ENCODE measurements at regions not wholly inside any gene's neighbourhood (a gene's known extent, or its start where the extent isn't known, plus 50 kb on each side); places are given as distances from the start of the nearest gene placed in this dataset.

GRCh38 chr1:61627365-61627764 is 97.6 kb downstream of the TM2D1 start:
- H3K27ac Mint-ChIP-seq = no peak overlapping the region
- DNase-seq (ENCODE audit: low spot score) (no peak), ATAC-seq (no peak)
- H3K4me3 Mint-ChIP-seq = no peak overlapping the region
- no peaks in the 10 kb centered on the region for H3K4me1 Mint-ChIP-seq (ENCODE audit: low read depth in 2 of 2)
- no peaks in the 10 kb centered on the region for H3K36me3 Mint-ChIP-seq
- H3K9me3 Mint-ChIP-seq = no peaks in the 10 kb centered on the region
- peaks cover 13 to 25% of the 10 kb centered on the region in 2 donors for H3K27me3 Mint-ChIP-seq

- no peaks in the 10 kb centered on the region for H3K4me1 Mint-ChIP-seq (ENCODE audit: low read depth in 2 of 2)
- H3K9me3 Mint-ChIP-seq = no peaks in the 10 kb centered on the region
- no peaks in the 10 kb centered on the region for H3K36me3 Mint-ChIP-seq
- DNase-seq (ENCODE audit: low spot score) (no peak), ATAC-seq (no peak)
- H3K4me3 Mint-ChIP-seq = no peak overlapping the region
- no peak overlapping the region for H3K27ac Mint-ChIP-seq
- H3K27me3 Mint-ChIP-seq = peaks cover 13 to 24% of the 10 kb centered on the region in 2 donors
Observed at GRCh38 chr1:61626816-61627215, 98.1 kb downstream of the TM2D1 start.

DNA sequence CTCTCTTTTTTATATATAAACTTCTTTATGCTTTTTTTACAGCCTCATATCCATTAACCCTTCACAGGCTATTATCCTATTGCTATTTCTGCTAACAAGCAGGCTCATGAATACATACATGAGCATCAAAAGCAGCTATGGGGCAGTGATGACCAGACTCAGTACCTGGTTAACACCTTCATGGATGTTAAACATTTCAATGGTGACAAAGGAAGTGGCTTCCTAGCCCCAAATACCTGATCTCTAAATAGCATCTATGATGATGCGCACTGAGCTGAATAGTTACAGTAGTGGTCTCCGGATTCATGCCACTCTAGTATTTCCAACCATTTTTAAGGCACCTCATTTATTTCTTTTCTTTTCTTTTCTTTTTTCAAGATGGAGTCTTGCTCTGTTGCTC is 101.1 kb downstream of the TM2D1 start:
- H3K4me1 Mint-ChIP-seq (ENCODE audit: low read depth in 2 of 2) = no peaks in the 10 kb centered on the region
- no peaks in the 10 kb centered on the region for H3K36me3 Mint-ChIP-seq
- no peak for DNase-seq (ENCODE audit: low spot score)
- H3K27ac Mint-ChIP-seq = no peak overlapping the region
- H3K4me3 Mint-ChIP-seq = no peak overlapping the region
- peaks cover 10 to 17% of the 10 kb centered on the region in 2 donors for H3K27me3 Mint-ChIP-seq
- no peak for ATAC-seq
- H3K9me3 Mint-ChIP-seq = no peaks in the 10 kb centered on the region

- Mint-ChIP-seq H3K36me3 (no peaks in the 10 kb centered on the region), H3K9me3 (no peaks in the 10 kb centered on the region), H3K27ac (no peak overlapping the region), H3K4me1 (ENCODE audit: low read depth in 2 of 2) (no peaks in the 10 kb centered on the region), H3K27me3 (peaks cover 8 to 10% of the 10 kb centered on the region in 2 donors), H3K4me3 (no peak overlapping the region)
- no peak for DNase-seq (ENCODE audit: low spot score)
- no peak for ATAC-seq
Observed at GRCh38 chr1:61620536-61620935, 104.4 kb downstream of the TM2D1 start.

GRCh38 chr1:61618755-61619154 is 106.2 kb downstream of the TM2D1 start:
- no peak for DNase-seq (ENCODE audit: low spot score)
- Mint-ChIP-seq H3K27me3 (peaks cover 8 to 10% of the 10 kb centered on the region in 2 donors), H3K27ac (no peak overlapping the region), H3K4me1 (ENCODE audit: low read depth in 2 of 2) (no peaks in the 10 kb centered on the region), H3K9me3 (no peaks in the 10 kb centered on the region), H3K4me3 (no peak overlapping the region), H3K36me3 (no peaks in the 10 kb centered on the region)
- ATAC-seq = no peak

- no peak for ATAC-seq
- H3K4me1 Mint-ChIP-seq (ENCODE audit: low read depth in 2 of 2) = no peaks in the 10 kb centered on the region
- no peak overlapping the region for H3K27ac Mint-ChIP-seq
- peaks cover 8 to 10% of the 10 kb centered on the region in 2 donors for H3K27me3 Mint-ChIP-seq
- no peak for DNase-seq (ENCODE audit: low spot score)
- H3K9me3 Mint-ChIP-seq = no peaks in the 10 kb centered on the region
- no peaks in the 10 kb centered on the region for H3K36me3 Mint-ChIP-seq
- H3K4me3 Mint-ChIP-seq = no peak overlapping the region
Observed at GRCh38 chr1:61618193-61618592, 106.7 kb downstream of the TM2D1 start.

DNA sequence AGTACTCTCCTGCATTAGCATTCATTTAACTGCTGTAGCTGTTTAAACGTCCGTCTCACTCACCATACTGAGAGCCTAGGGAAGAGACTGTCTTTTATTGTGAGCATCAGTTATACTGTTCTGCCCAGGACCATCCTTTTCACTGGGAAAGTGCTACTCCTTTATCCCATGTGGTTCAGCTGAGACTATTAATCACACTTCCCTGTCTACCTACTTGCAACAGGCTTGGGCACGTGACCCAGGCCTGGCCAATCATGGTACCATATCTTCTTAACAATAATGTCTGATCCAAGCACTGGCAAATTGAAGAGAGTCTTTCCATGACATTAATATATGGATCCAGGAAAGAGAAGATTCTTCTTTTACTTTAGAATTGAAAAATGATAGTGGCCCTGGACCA is 108.1 kb downstream of the TM2D1 start:
- Mint-ChIP-seq H3K9me3 (no peaks in the 10 kb centered on the region), H3K4me3 (no peak overlapping the region), H3K27ac (no peak overlapping the region), H3K36me3 (no peaks in the 10 kb centered on the region), H3K4me1 (ENCODE audit: low read depth in 2 of 2) (no peaks in the 10 kb centered on the region), H3K27me3 (peaks cover 8 to 10% of the 10 kb centered on the region in 2 donors)
- DNase-seq (ENCODE audit: low spot score) (no peak), ATAC-seq (no peak)

DNA sequence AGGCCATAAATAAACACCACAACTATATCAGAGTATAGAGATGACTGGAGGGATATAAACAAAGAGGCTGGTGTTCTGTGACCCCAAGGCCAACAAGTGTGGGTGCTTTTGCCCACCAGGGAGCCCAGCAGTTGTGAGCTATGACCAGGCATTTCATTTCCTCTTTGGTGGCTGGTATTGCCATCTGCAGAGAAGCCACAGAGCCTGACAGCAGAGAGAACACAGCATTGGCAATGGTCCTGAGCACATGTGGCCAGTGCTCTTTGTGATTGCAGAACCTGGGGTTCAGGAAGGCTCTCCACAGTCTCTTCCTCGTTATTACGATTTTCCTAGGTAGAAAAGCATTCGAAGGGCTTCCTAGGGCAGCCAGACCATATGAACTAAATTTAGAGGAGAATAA is 112.3 kb downstream of the TM2D1 start:
- DNase-seq (ENCODE audit: low spot score) = no peak
- H3K27ac Mint-ChIP-seq = no peak overlapping the region
- H3K27me3 Mint-ChIP-seq = peaks cover 6 to 23% of the 10 kb centered on the region in 2 donors
- no peaks in the 10 kb centered on the region for H3K4me1 Mint-ChIP-seq (ENCODE audit: low read depth in 2 of 2)
- H3K4me3 Mint-ChIP-seq = no peak overlapping the region
- no peaks in the 10 kb centered on the region for H3K36me3 Mint-ChIP-seq
- H3K9me3 Mint-ChIP-seq = no peaks in the 10 kb centered on the region
- no peak for ATAC-seq

- Mint-ChIP-seq H3K4me3 (no peak overlapping the region), H3K27ac (no peak overlapping the region), H3K4me1 (ENCODE audit: low read depth in 2 of 2) (no peaks in the 10 kb centered on the region), H3K9me3 (no peaks in the 10 kb centered on the region), H3K27me3 (peaks cover 2 to 30% of the 10 kb centered on the region in 2 donors), H3K36me3 (no peaks in the 10 kb centered on the region)
- ATAC-seq = no peak
- no peak for DNase-seq (ENCODE audit: low spot score)
Observed at GRCh38 chr1:61609040-61609439, 115.9 kb downstream of the TM2D1 start.

GRCh38 chr1:61607448-61607847 is 117.5 kb downstream of the TM2D1 start:
- DNase-seq (ENCODE audit: low spot score) = no peak
- no peak overlapping the region for H3K4me3 Mint-ChIP-seq
- H3K4me1 Mint-ChIP-seq (ENCODE audit: low read depth in 2 of 2) = no peaks in the 10 kb centered on the region
- H3K9me3 Mint-ChIP-seq = no peaks in the 10 kb centered on the region
- H3K27me3 Mint-ChIP-seq = peaks cover 2 to 30% of the 10 kb centered on the region in 2 donors
- H3K27ac Mint-ChIP-seq = no peak overlapping the region
- ATAC-seq = no peak
- no peaks in the 10 kb centered on the region for H3K36me3 Mint-ChIP-seq

- Mint-ChIP-seq H3K27ac (no peak overlapping the region), H3K27me3 (peaks cover 2 to 36% of the 10 kb centered on the region in 2 donors), H3K36me3 (no peaks in the 10 kb centered on the region), H3K9me3 (no peaks in the 10 kb centered on the region), H3K4me3 (no peak overlapping the region), H3K4me1 (ENCODE audit: low read depth in 2 of 2) (no peaks in the 10 kb centered on the region)
- DNase-seq (ENCODE audit: low spot score) (no peak), ATAC-seq (no peak)
Observed at GRCh38 chr1:61606448-61607312, 118.3 kb downstream of the TM2D1 start.

DNA sequence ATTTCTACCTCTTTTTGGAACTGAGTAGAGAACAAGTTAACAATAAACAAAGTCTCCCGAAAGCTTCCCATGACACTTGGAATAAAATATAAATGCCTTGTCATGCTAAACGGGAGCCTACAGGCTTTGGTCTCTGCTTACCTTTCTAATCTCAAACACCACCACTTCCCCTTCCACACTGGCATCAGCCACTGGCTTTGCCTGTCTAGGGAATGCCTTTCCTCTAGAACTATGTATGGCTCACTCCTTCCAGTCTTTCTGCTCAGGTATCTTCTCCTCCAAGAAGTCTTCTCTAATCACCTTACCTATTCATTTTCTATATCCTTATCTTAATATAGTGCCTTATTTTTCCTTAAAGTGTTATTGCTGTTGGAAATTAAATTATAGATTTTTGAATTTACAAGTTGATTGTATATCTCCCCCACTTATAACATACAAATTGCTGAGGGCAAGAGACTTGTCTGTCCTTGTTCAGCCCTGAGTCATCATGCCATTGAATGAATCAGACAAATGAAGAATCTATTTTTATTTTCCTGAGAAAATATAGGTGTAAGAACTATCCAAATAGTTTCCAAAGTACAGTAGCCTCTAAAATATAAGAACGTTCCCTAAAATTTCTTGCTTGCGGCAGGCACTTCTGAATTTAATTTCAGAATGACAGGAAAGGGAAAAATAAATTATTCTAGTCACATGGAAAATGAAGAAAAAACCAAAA is 119.2 kb downstream of the TM2D1 start:
- DNase-seq (ENCODE audit: low spot score) = no peak
- Mint-ChIP-seq H3K9me3 (no peaks in the 10 kb centered on the region), H3K36me3 (no peaks in the 10 kb centered on the region), H3K27me3 (peaks cover 2 to 35% of the 10 kb centered on the region in 2 donors), H3K4me1 (ENCODE audit: low read depth in 2 of 2) (no peaks in the 10 kb centered on the region), H3K27ac (no peak overlapping the region), H3K4me3 (no peak overlapping the region)
- no peak for ATAC-seq

DNA sequence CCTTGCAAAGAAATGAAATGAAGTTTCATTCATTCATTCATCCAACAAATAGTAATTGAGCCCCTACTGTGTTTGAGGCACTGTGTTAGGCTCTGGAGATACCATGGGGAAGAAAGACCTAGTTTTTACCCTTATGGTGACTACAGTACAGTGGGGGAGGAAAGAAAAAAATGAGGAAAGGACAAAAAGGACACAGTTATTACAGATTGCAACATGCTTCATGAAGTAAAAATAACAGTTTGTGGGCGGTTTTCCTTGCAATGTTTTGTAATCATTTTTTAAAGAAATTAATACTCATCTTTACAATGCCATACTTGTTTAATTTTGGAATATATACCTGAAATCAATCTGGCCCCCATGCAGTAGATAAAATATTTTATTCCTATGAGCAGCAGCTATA is 120.3 kb downstream of the TM2D1 start:
- Mint-ChIP-seq H3K4me3 (no peak overlapping the region), H3K36me3 (no peaks in the 10 kb centered on the region), H3K9me3 (no peaks in the 10 kb centered on the region), H3K27me3 (peaks cover 6 to 39% of the 10 kb centered on the region in 2 donors), H3K4me1 (ENCODE audit: low read depth in 2 of 2) (no peaks in the 10 kb centered on the region), H3K27ac (no peak overlapping the region)
- DNase-seq (ENCODE audit: low spot score) (no peak), ATAC-seq (no peak)

DNA sequence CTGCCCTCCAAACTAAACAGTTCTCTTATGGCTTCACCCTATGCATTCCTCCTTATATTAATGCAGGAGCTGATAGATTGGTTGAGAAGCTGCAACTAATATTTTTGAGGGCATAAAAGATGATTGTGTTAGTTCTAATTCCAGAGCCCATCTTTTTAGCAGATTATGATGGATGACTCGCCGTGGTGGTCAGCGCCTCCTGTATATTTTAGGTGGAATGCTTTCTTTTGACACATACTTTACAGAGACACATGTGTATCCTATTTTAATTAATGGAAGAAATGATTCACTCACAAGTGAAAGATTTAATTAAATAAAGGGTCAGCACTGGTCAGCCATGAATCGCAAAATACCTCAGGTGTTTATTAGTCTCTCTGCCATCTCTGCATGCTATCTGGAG is 120.7 kb downstream of the TM2D1 start:
- DNase-seq (ENCODE audit: low spot score) (no peak), ATAC-seq (no peak)
- Mint-ChIP-seq H3K9me3 (no peaks in the 10 kb centered on the region), H3K27ac (no peak overlapping the region), H3K4me3 (no peak overlapping the region), H3K36me3 (no peaks in the 10 kb centered on the region), H3K27me3 (peaks cover 6 to 42% of the 10 kb centered on the region in 2 donors), H3K4me1 (ENCODE audit: low read depth in 2 of 2) (no peaks in the 10 kb centered on the region)

All from natural killer cell treated with Interleukin-12 subunit alpha and Interleukin-12 subunit beta and Interleukin-15 and Interleukin-18, amount 100 ng/mL, for 72 hours (primary cell).